GM12872 (cell line): ENCODE measurements at regions not wholly inside any gene's neighbourhood (a gene's known extent, or its start where the extent isn't known, plus 50 kb on each side); places are given as distances from the start of the nearest gene placed in this dataset.

Experiments used
- TF ChIP-seq, protein P1 (sequence below): IDR thresholded peaks from 3 replicates; pipeline ENCODE4 v1.5.1; 2011; ENCODE audit warnings: low read depth, mild to moderate bottlenecking, low read length, moderate library complexity; ENCODE audit not compliant: insufficient read depth

DNA sequence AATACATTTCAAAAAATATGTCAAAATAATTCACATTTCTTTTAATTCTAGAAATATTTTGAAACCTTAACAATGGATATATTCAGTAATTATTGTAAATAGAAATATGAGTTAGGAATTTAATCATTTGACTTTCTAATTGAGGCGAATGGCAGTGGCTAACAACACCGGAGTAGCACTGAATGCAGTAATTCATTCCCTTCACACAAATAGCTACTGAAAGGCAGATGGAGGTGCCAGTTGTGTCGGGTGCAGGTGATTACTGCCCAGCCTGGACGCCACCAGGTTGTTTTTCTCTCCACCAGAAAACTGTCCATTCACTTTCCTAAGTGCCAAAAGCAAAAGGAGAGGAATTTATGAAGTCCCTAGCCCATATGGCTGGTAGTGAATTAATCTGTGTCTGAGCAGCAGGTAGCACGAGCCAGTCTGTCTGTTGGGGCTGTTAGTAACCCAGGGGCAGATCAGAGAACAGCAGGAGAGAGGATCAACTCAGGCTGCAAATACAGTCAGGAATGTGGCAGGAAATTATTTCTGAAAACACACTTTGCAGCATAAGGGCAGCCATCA, 79.3 kb upstream of the GMNC start:
- TF ChIP-seq, protein P1, sequence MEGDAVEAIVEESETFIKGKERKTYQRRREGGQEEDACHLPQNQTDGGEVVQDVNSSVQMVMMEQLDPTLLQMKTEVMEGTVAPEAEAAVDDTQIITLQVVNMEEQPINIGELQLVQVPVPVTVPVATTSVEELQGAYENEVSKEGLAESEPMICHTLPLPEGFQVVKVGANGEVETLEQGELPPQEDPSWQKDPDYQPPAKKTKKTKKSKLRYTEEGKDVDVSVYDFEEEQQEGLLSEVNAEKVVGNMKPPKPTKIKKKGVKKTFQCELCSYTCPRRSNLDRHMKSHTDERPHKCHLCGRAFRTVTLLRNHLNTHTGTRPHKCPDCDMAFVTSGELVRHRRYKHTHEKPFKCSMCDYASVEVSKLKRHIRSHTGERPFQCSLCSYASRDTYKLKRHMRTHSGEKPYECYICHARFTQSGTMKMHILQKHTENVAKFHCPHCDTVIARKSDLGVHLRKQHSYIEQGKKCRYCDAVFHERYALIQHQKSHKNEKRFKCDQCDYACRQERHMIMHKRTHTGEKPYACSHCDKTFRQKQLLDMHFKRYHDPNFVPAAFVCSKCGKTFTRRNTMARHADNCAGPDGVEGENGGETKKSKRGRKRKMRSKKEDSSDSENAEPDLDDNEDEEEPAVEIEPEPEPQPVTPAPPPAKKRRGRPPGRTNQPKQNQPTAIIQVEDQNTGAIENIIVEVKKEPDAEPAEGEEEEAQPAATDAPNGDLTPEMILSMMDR = no peak

DNA sequence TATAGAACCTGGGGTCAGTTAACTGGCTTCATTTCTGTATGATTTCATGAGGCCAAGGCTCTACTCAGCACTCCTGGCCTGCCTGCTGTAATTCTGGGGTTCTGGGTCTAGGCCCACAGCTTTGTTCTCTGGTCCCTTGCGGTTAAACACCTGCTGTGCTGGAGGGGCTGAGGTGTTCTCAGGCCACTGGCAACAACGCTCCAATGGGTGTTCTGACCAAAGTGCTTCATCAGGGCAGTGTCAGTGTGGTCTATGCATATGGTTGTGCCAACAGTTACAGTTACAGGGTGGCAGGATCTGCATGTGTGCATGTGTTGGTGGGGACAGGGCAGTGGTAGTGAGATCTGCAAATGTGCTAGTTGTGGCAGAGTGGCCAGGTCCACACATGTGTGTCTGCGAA, 64.1 kb upstream of the GMNC start:
- TF ChIP-seq, protein P1 = no peak

DNA sequence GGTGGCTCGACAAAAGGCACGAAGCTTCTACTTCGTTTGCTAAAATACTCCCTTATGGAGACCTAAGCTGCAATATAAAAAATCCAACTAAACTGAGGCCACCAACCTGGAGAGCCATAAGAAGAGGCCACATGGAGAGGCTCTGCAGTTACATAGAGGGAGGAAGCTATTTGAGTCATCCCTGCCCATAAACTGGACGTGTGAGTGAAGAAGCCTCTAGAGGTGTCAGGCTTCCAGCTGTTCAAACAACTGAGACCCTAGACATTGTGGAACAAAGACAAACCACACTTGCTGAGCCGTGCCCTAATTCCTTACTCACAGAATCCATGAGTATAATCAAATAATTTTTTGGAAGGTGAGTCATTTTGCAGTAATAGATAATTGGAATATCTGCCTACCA, 50.2 kb upstream of the GMNC start:
- TF ChIP-seq, protein P1 = no peak
